MM.1S (cell line): ENCODE measurements at regions not wholly inside any gene's neighbourhood (a gene's known extent, or its start where the extent isn't known, plus 50 kb on each side); places are given as distances from the start of the nearest gene placed in this dataset.

Experiments used
- DNase-seq: peaks from one replicate; pipeline ENCODE4 v3.0.0-alpha.2; 2015
- H2AFZ ChIP-seq: fragments of 300-600 bp; sonication (generic); 2 replicates; pipeline ENCODE4 v1.6.0; 2016; ENCODE audit warnings: antibody characterized with exemption, low read length
- H3F3A ChIP-seq: fragments of 300-600 bp; sonication (generic); 2 replicates; pipeline ENCODE4 v1.6.1; 2016; ENCODE audit warnings: mild to moderate bottlenecking, antibody characterized with exemption, low read length, moderate library complexity, mixed read lengths; ENCODE audit not compliant: insufficient read depth
- H3K27ac ChIP-seq: fragments of 300-600 bp; sonication (generic); 2 replicates; pipeline ENCODE4 v1.5.1; 2016; ENCODE audit warnings: mild to moderate bottlenecking, low read length
- H3K27me3 ChIP-seq: fragments of 300-600 bp; sonication (generic); replicated peaks from 2 replicates; pipeline ENCODE4 v1.6.0; 2016; ENCODE audit warnings: low read length; ENCODE audit not compliant: insufficient read depth
- H3K36me3 ChIP-seq: fragments of 300-600 bp; sonication (generic); replicated peaks from 2 replicates; pipeline ENCODE4 v1.6.1; 2016; ENCODE audit warnings: mild to moderate bottlenecking, low read length, mixed read lengths; ENCODE audit not compliant: insufficient read depth
- H3K4me1 ChIP-seq: fragments of 300-600 bp; sonication (generic); 2 replicates; pipeline ENCODE4 v1.6.1; 2016; ENCODE audit warnings: low read length, mixed read lengths
- H3K4me2 ChIP-seq: fragments of 300-600 bp; sonication (generic); 2 replicates; pipeline ENCODE4 v1.6.0; 2016; ENCODE audit warnings: low read depth, low read length
- H3K4me3 ChIP-seq: fragments of 300-600 bp; sonication (generic); 2 replicates; pipeline ENCODE4 v1.5.1; 2016; ENCODE audit warnings: low read length, mixed read lengths
- H3K79me2 ChIP-seq: fragments of 300-600 bp; sonication (generic); 2 replicates; pipeline ENCODE4 v1.6.1; 2016; ENCODE audit warnings: mixed run types, low read length, mixed read lengths
- H3K9ac ChIP-seq: fragments of 300-600 bp; sonication (generic); 2 replicates; pipeline ENCODE4 v1.6.1; 2016; ENCODE audit warnings: low read length, mixed read lengths
- H3K9me2 ChIP-seq: fragments of 300-600 bp; sonication (generic); replicated peaks from 2 replicates; pipeline ENCODE4 v1.6.1; 2016; ENCODE audit warnings: mild to moderate bottlenecking, low read length, mixed read lengths; ENCODE audit not compliant: insufficient read depth
- H3K9me3 ChIP-seq: fragments of 300-600 bp; sonication (generic); replicated peaks from 2 replicates; pipeline ENCODE4 v1.6.1; 2016; ENCODE audit warnings: mild to moderate bottlenecking, low read length, mixed read lengths; ENCODE audit not compliant: insufficient read depth
- H4K20me1 ChIP-seq: fragments of 300-600 bp; sonication (generic); 2 replicates; pipeline ENCODE4 v1.6.1; 2016; ENCODE audit warnings: mild to moderate bottlenecking, low read length, moderate library complexity, mixed read lengths; ENCODE audit not compliant: insufficient read depth
- EZH2 ChIP-seq: fragments of 300-600 bp; sonication (generic); optimal IDR thresholded peaks from 2 replicates; pipeline ENCODE3; 2017; ENCODE audit warnings: low read depth, mild to moderate bottlenecking, antibody characterized with exemption, low read length, mixed read lengths
- EZH2phosphoT487 ChIP-seq: fragments of 300-600 bp; sonication (generic); IDR thresholded peaks from 2 replicates; pipeline ENCODE4 v1.6.1; 2018; ENCODE audit warnings: antibody characterized with exemption, low read length
- TF ChIP-seq, protein P1 (sequence below): fragments of 300-600 bp; sonication (generic); IDR thresholded peaks from 2 replicates; pipeline ENCODE4 v1.5.1; 2016; ENCODE audit warnings: antibody characterized with exemption, low read length, mixed read lengths

DNA sequence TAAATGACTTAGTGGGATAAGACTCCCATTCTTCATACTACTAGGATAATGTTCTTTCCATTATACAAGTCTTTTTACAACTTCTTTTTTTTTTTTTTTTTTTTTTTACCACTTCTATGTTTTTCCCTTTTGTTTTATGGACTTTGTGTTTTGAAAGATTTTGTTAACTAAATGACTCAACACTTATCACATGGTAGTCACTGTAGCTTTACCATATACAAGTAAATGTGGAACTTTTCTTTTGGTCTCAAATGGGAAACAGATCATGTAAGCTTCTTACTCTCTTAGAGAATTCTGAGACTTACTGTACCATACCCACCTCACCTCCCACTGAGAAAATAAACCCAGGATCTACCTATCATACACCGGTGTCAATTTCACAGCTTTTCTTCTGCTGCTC is 590.3 kb upstream of the CDH2 start:
- no peaks in the 10 kb centered on the region for H3K79me2 ChIP-seq
- TF ChIP-seq, protein P1, sequence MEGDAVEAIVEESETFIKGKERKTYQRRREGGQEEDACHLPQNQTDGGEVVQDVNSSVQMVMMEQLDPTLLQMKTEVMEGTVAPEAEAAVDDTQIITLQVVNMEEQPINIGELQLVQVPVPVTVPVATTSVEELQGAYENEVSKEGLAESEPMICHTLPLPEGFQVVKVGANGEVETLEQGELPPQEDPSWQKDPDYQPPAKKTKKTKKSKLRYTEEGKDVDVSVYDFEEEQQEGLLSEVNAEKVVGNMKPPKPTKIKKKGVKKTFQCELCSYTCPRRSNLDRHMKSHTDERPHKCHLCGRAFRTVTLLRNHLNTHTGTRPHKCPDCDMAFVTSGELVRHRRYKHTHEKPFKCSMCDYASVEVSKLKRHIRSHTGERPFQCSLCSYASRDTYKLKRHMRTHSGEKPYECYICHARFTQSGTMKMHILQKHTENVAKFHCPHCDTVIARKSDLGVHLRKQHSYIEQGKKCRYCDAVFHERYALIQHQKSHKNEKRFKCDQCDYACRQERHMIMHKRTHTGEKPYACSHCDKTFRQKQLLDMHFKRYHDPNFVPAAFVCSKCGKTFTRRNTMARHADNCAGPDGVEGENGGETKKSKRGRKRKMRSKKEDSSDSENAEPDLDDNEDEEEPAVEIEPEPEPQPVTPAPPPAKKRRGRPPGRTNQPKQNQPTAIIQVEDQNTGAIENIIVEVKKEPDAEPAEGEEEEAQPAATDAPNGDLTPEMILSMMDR = no peak
- no peak for TF ChIP-seq EZH2phosphoT487
- TF ChIP-seq EZH2 = no peak
- H4K20me1 ChIP-seq = no peaks in the 10 kb centered on the region
- DNase-seq = no peak
- H3K4me3 ChIP-seq = no peak overlapping the region
- H3F3A ChIP-seq = no peaks in the 10 kb centered on the region
- H3K27ac ChIP-seq = no peak overlapping the region
- no peaks in the 10 kb centered on the region for H3K27me3 ChIP-seq
- no peaks in the 10 kb centered on the region for H3K4me1 ChIP-seq
- H3K36me3 ChIP-seq = no peaks in the 10 kb centered on the region
- H3K9me2 ChIP-seq = no peaks in the 10 kb centered on the region
- no peaks in the 10 kb centered on the region for H3K9me3 ChIP-seq
- no peak overlapping the region for H3K9ac ChIP-seq
- no peak overlapping the region for H2AFZ ChIP-seq
- H3K4me2 ChIP-seq = no peak overlapping the region

GRCh38 chr18:28766721-28767120 is 589.8 kb upstream of the CDH2 start:
- H3K79me2 ChIP-seq = no peaks in the 10 kb centered on the region
- no peaks in the 10 kb centered on the region for H3K27me3 ChIP-seq
- no peak for DNase-seq
- no peak overlapping the region for H3K4me2 ChIP-seq
- no peaks in the 10 kb centered on the region for H3F3A ChIP-seq
- no peak overlapping the region for H3K4me3 ChIP-seq
- H4K20me1 ChIP-seq = no peaks in the 10 kb centered on the region
- TF ChIP-seq EZH2phosphoT487 (no peak), EZH2 (no peak)
- TF ChIP-seq, protein P1 = no peak
- no peak overlapping the region for H2AFZ ChIP-seq
- H3K4me1 ChIP-seq = no peaks in the 10 kb centered on the region
- no peaks in the 10 kb centered on the region for H3K9me2 ChIP-seq
- H3K9me3 ChIP-seq = no peaks in the 10 kb centered on the region
- H3K27ac ChIP-seq = no peak overlapping the region
- H3K9ac ChIP-seq = no peak overlapping the region
- no peaks in the 10 kb centered on the region for H3K36me3 ChIP-seq

GRCh38 chr18:28766027-28766426 is 589.1 kb upstream of the CDH2 start:
- no peaks in the 10 kb centered on the region for H3K27me3 ChIP-seq
- no peaks in the 10 kb centered on the region for H3F3A ChIP-seq
- H2AFZ ChIP-seq = no peak overlapping the region
- H3K79me2 ChIP-seq = no peaks in the 10 kb centered on the region
- H3K4me2 ChIP-seq = no peak overlapping the region
- H3K36me3 ChIP-seq = no peaks in the 10 kb centered on the region
- H3K4me1 ChIP-seq = no peaks in the 10 kb centered on the region
- no peaks in the 10 kb centered on the region for H3K9me3 ChIP-seq
- H3K9ac ChIP-seq = no peak overlapping the region
- no peak for DNase-seq
- no peak overlapping the region for H3K27ac ChIP-seq
- H3K9me2 ChIP-seq = no peaks in the 10 kb centered on the region
- H4K20me1 ChIP-seq = no peaks in the 10 kb centered on the region
- H3K4me3 ChIP-seq = no peak overlapping the region
- TF ChIP-seq, protein P1 = no peak
- no peak for TF ChIP-seq EZH2phosphoT487
- TF ChIP-seq EZH2 = no peak

DNA sequence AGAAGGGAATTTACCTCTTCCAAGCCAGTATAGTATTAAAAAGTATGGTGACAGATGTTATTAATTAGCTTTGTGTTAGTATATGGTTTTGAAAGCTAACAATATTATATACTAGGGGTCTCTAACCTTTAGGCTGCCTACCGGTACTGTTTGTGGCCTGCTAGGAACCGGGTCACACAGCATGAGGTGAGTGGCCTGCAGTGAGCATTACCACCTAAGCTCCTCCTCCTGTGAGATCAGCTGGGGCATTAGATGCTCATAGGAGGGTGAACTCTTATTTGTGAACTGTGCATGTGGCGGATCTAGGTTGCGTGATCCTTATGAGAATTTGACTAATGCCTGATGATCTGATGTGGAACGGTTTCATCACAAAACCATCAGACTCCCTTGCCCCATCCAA is 583.4 kb upstream of the CDH2 start:
- Histone ChIP-seq H3K27me3 (no peaks in the 10 kb centered on the region), H3K9me3 (no peaks in the 10 kb centered on the region), H3K4me3 (no peak overlapping the region), H3K4me2 (no peak overlapping the region), H4K20me1 (no peaks in the 10 kb centered on the region), H3K9me2 (no peaks in the 10 kb centered on the region), H3K36me3 (no peaks in the 10 kb centered on the region), H3F3A (no peaks in the 10 kb centered on the region), H3K9ac (no peak overlapping the region), H2AFZ (no peak overlapping the region), H3K27ac (no peak overlapping the region), H3K79me2 (no peaks in the 10 kb centered on the region), H3K4me1 (no peaks in the 10 kb centered on the region)
- TF ChIP-seq EZH2 (no peak), EZH2phosphoT487 (no peak)
- TF ChIP-seq, protein P1 = no peak
- DNase-seq = no peak
